Small intestine (tissue), 7 donors: ENCODE measurements at regions not wholly inside any gene's neighbourhood (a gene's known extent, or its start where the extent isn't known, plus 50 kb on each side); places are given as distances from the start of the nearest gene placed in this dataset.
A peak's percentile ranks its signal among the peaks of the same experiment; 100 is the strongest.

ENCODE experiments used
- DNase-seq, 2 donors: peaks; one replicate each; pipeline versions ENCODE4 v3.0.0 to v3.0.0-alpha.2; 2013
- FAIRE-seq: peaks from 2 replicates; lab custom pipeline; 2012; peaks lifted over from hg19 to GRCh38; lab: Jason Lieb, UNC
- H3K27ac ChIP-seq, 3 donors: one replicate each; pipeline ENCODE4 v1.5.1; 2013; ENCODE audit warnings: low read length in 2 of 3, mild to moderate bottlenecking in 2 of 3, control low read depth in 1 of 3, inconsistent platforms in 1 of 3, low read depth in 1 of 3, moderate library complexity in 1 of 3
- H3K27me3 ChIP-seq, 3 donors: one replicate each; pipeline ENCODE4 v1.6.1; 2013; ENCODE audit warnings: low read length in 3 of 3, inconsistent platforms in 1 of 3; ENCODE audit not compliant: control insufficient read depth in 3 of 3, insufficient read depth in 3 of 3
- H3K36me3 ChIP-seq, 3 donors: one replicate each; pipeline ENCODE4 v1.6.1; 2013; ENCODE audit warnings: low read length in 3 of 3, inconsistent platforms in 1 of 3, low read depth in 1 of 3, mild to moderate bottlenecking in 1 of 3, moderate library complexity in 1 of 3; ENCODE audit not compliant: control insufficient read depth in 3 of 3, insufficient read depth in 2 of 3
- H3K4me1 ChIP-seq, 3 donors: one replicate each; pipeline ENCODE4 v1.6.1; 2013; ENCODE audit warnings: low read length in 2 of 3, inconsistent platforms in 1 of 3, low read depth in 1 of 3, mild to moderate bottlenecking in 1 of 3, moderate library complexity in 1 of 3; ENCODE audit not compliant: control insufficient read depth in 3 of 3, insufficient read depth in 2 of 3
- H3K4me3 ChIP-seq, 3 donors: one replicate each; pipeline ENCODE4 v1.5.1; 2013; ENCODE audit warnings: low read length in 3 of 3, control low read depth in 1 of 3, inconsistent platforms in 1 of 3, low read depth in 1 of 3, mild to moderate bottlenecking in 1 of 3, moderate library complexity in 1 of 3
- H3K9me3 ChIP-seq, 2 donors: one replicate each; pipeline ENCODE4 v1.6.1; 2013; ENCODE audit warnings: low read depth in 1 of 2, low read length in 1 of 2; ENCODE audit not compliant: control insufficient read depth in 2 of 2, insufficient read depth in 1 of 2
- WGBS, 3 donors: extraction: QIAGEN DNeasy Blood & Tissue Kit; methylation state at CpG; one replicate each; pipeline ENCODE4 v1.1.7; 2013; 5-methylcytosine and 5-hydroxymethylcytosine counted together
- donor health status: healthy with polysubstance abuse.
- donor health status: control.
- donor health status: control.
- donor health status: Bipolar disorder and iron deficiency.
- donor health status: healthy.

- no peaks in the 10 kb centered on the region for H3K27me3 ChIP-seq
- FAIRE-seq (no peak), DNase-seq (no peak)
- no peaks in the 10 kb centered on the region for H3K9me3 ChIP-seq
- no peaks in the 10 kb centered on the region for H3K36me3 ChIP-seq
- no peak overlapping the region for H3K27ac ChIP-seq
- WGBS, 3 donors = 23 to 38% (median 31%) methylated on average over 2 of the region's 2 CpGs
- no peak overlapping the region for H3K4me3 ChIP-seq
- H3K4me1 ChIP-seq = no peaks in the 10 kb centered on the region
These were observed 388.3 kb upstream of the CELF4 start for GRCh38 chr18:37953876-37954275.

GRCh38 chr18:37948471-37948870 is 382.9 kb upstream of the CELF4 start:
- Histone ChIP-seq H3K36me3 (no peaks in the 10 kb centered on the region), H3K27ac (no peak overlapping the region), H3K4me1 (no peaks in the 10 kb centered on the region), H3K9me3 (no peaks in the 10 kb centered on the region), H3K4me3 (no peak overlapping the region), H3K27me3 (no peaks in the 10 kb centered on the region)
- FAIRE-seq (no peak), DNase-seq (no peak)
- 79 to 90% (median 89%) methylated on average over 3 of the region's 3 CpGs for WGBS, 3 donors

GRCh38 chr18:37946324-37946723 is 380.7 kb upstream of the CELF4 start:
- Histone ChIP-seq H3K4me1 (no peaks in the 10 kb centered on the region), H3K27me3 (no peaks in the 10 kb centered on the region), H3K27ac (no peak overlapping the region), H3K4me3 (no peak overlapping the region), H3K9me3 (no peaks in the 10 kb centered on the region), H3K36me3 (no peaks in the 10 kb centered on the region)
- WGBS, 3 donors = 20 to 48% (median 26%) methylated on average over 4 of the region's 4 CpGs
- FAIRE-seq (no peak), DNase-seq (no peak)

- Histone ChIP-seq H3K4me3 (no peak overlapping the region), H3K4me1 (no peaks in the 10 kb centered on the region), H3K27me3 (no peaks in the 10 kb centered on the region), H3K27ac (no peak overlapping the region), H3K36me3 (no peaks in the 10 kb centered on the region), H3K9me3 (no peaks in the 10 kb centered on the region)
- no peak for DNase-seq
- 67 to 79% (median 73%) methylated on average over 3 of the region's 3 CpGs for WGBS, 3 donors
- no peak for FAIRE-seq
These were observed 379.2 kb upstream of the CELF4 start for GRCh38 chr18:37944700-37945270.

GRCh38 chr18:37937287-37937686 is 371.7 kb upstream of the CELF4 start:
- no peak for FAIRE-seq
- H3K36me3 ChIP-seq = no peaks in the 10 kb centered on the region

GRCh38 chr18:37935086-37935485 is 369.5 kb upstream of the CELF4 start:
- H3K4me3 ChIP-seq = no peak overlapping the region
- no peaks in the 10 kb centered on the region for H3K36me3 ChIP-seq
- no peaks in the 10 kb centered on the region for H3K27me3 ChIP-seq
- DNase-seq (no peak), FAIRE-seq (no peak)
- 57 to 70% (median 70%) methylated on average over 2 of the region's 2 CpGs for WGBS, 3 donors
- H3K4me1 ChIP-seq = no peaks in the 10 kb centered on the region
- no peak overlapping the region for H3K27ac ChIP-seq
- peaks cover 0 to 3% of the 10 kb centered on the region in 2 donors for H3K9me3 ChIP-seq

More at GRCh38 chr18:37937287-37937686, 371.7 kb upstream of the CELF4 start:
- Histone ChIP-seq H3K27ac (no peak overlapping the region), H3K9me3 (peaks cover 0 to 3% of the 10 kb centered on the region in 2 donors), H3K27me3 (no peaks in the 10 kb centered on the region), H3K4me1 (no peaks in the 10 kb centered on the region), H3K4me3 (no peak overlapping the region)
- 67 to 73% (median 70%) methylated on average over 6 of the region's 6 CpGs for WGBS, 3 donors
- no peak for DNase-seq

GRCh38 chr18:37930640-37931039 is 365.0 kb upstream of the CELF4 start:
- WGBS, 3 donors = 59 to 78% (median 60%) methylated on average over 4 of the region's 4 CpGs
- FAIRE-seq = no peak
- no peaks in the 10 kb centered on the region for H3K4me1 ChIP-seq

GRCh38 chr18:37922162-37922561 is 356.6 kb upstream of the CELF4 start:
- no peaks in the 10 kb centered on the region for H3K27me3 ChIP-seq
- no peak overlapping the region for H3K4me3 ChIP-seq
- no peak overlapping the region for H3K27ac ChIP-seq
- H3K36me3 ChIP-seq = no peaks in the 10 kb centered on the region
- H3K9me3 ChIP-seq = no peaks in the 10 kb centered on the region
- H3K4me1 ChIP-seq = no peaks in the 10 kb centered on the region
- DNase-seq (no peak), FAIRE-seq (peak; percentile 72)

More at GRCh38 chr18:37930640-37931039, 365.0 kb upstream of the CELF4 start:
- Histone ChIP-seq H3K27me3 (no peaks in the 10 kb centered on the region), H3K9me3 (no peaks in the 10 kb centered on the region), H3K4me3 (no peak overlapping the region), H3K27ac (no peak overlapping the region), H3K36me3 (no peaks in the 10 kb centered on the region)
- DNase-seq = no peak

- Histone ChIP-seq H3K36me3 (no peaks in the 10 kb centered on the region), H3K27ac (no peak overlapping the region), H3K4me1 (no peaks in the 10 kb centered on the region), H3K9me3 (no peaks in the 10 kb centered on the region), H3K4me3 (no peak overlapping the region), H3K27me3 (no peaks in the 10 kb centered on the region)
- DNase-seq (no peak), FAIRE-seq (no peak)
- WGBS, 3 donors = 69 to 82% (median 72%) methylated on average over 4 of the region's 4 CpGs
These were observed 355.3 kb upstream of the CELF4 start for GRCh38 chr18:37920865-37921264.
